GM12891 (cell line): ENCODE measurements at regions not wholly inside any gene's neighbourhood (a gene's known extent, or its start where the extent isn't known, plus 50 kb on each side); places are given as distances from the start of the nearest gene placed in this dataset.

Source experiments
- DNase-seq: peaks from one replicate; pipeline ENCODE4 v3.0.0; 2011; ENCODE audit warnings: low spot score; ENCODE audit not compliant: insufficient read length
- FAIRE-seq: peaks from 2 replicates; lab custom pipeline; 2011; peaks lifted over from hg19 to GRCh38; lab: Jason Lieb, UNC
- PAX5 ChIP-seq: IDR thresholded peaks from 2 replicates; pipeline ENCODE4 v1.6.1; 2011; ENCODE audit warnings: low read length, moderate library complexity, mild to moderate bottlenecking; ENCODE audit not compliant: insufficient read depth, severe bottlenecking
- POLR2A ChIP-seq: IDR thresholded peaks from 2 replicates; pipeline ENCODE4 v1.6.1; 2011; ENCODE audit warnings: low read depth, low read length, control low read depth
- POLR2AphosphoS5 ChIP-seq: IDR thresholded peaks from 2 replicates; pipeline ENCODE4 v1.6.1; 2011; ENCODE audit warnings: low read depth, low read length, control low read depth
- POU2F2 ChIP-seq: IDR thresholded peaks from 2 replicates; pipeline ENCODE4 v1.6.1; 2011; ENCODE audit warnings: low read depth, mild to moderate bottlenecking, control low read depth, low read length, moderate library complexity
- SPI1 ChIP-seq: IDR thresholded peaks from 2 replicates; pipeline ENCODE4 v1.6.1; 2011; ENCODE audit warnings: low read depth, low read length, control low read depth
- TAF1 ChIP-seq: IDR thresholded peaks from 2 replicates; pipeline ENCODE4 v1.6.1; 2011; ENCODE audit warnings: low read depth, low read length, control low read depth

GRCh38 chr10:43880160-43880559, 231.5 kb upstream of the ZNF32 start:
- FAIRE-seq (no peak), DNase-seq (no peak)
- TF ChIP-seq POLR2AphosphoS5 = no peak
- no peak for TF ChIP-seq POLR2A
- TF ChIP-seq POU2F2 = no peak
- no peak for TF ChIP-seq SPI1
- no peak for TF ChIP-seq PAX5
- no peak for TF ChIP-seq TAF1

- no peak for TF ChIP-seq SPI1
- no peak for TF ChIP-seq PAX5
- TF ChIP-seq POLR2A = no peak
- no peak for TF ChIP-seq POLR2AphosphoS5
- TF ChIP-seq POU2F2 = no peak
- no peak for TF ChIP-seq TAF1
- DNase-seq = no peak
- no peak for FAIRE-seq
Measured at GRCh38 chr10:43879742-43880141, 231.1 kb upstream of the ZNF32 start.

- no peak for DNase-seq
- FAIRE-seq = no peak
- TF ChIP-seq PAX5 = no peak
- TF ChIP-seq SPI1 = no peak
- TF ChIP-seq POLR2A = no peak
- no peak for TF ChIP-seq POU2F2
- TF ChIP-seq TAF1 = no peak
- no peak for TF ChIP-seq POLR2AphosphoS5
Measured at GRCh38 chr10:43879162-43879561, 230.5 kb upstream of the ZNF32 start.

GRCh38 chr10:43878386-43878785, 229.7 kb upstream of the ZNF32 start:
- no peak for TF ChIP-seq POU2F2
- no peak for TF ChIP-seq SPI1
- no peak for TF ChIP-seq PAX5
- TF ChIP-seq POLR2AphosphoS5 = no peak
- TF ChIP-seq TAF1 = no peak
- no peak for TF ChIP-seq POLR2A
- FAIRE-seq (no peak), DNase-seq (no peak)

- DNase-seq (no peak), FAIRE-seq (no peak)
- TF ChIP-seq TAF1 = no peak
- no peak for TF ChIP-seq PAX5
- no peak for TF ChIP-seq POLR2AphosphoS5
- TF ChIP-seq POU2F2 = no peak
- TF ChIP-seq SPI1 = no peak
Measured at GRCh38 chr10:43876976-43877375, 228.3 kb upstream of the ZNF32 start.

- FAIRE-seq (no peak), DNase-seq (no peak)
Measured at GRCh38 chr10:43874984-43875383, 226.3 kb upstream of the ZNF32 start.

GRCh38 chr10:43873717-43874116, 225.0 kb upstream of the ZNF32 start:
- no peak for FAIRE-seq
- TF ChIP-seq SPI1 = no peak
- no peak for TF ChIP-seq POLR2AphosphoS5
- no peak for TF ChIP-seq PAX5
- no peak for TF ChIP-seq POLR2A
- TF ChIP-seq TAF1 = no peak
- no peak for TF ChIP-seq POU2F2

More at GRCh38 chr10:43874984-43875383, 226.3 kb upstream of the ZNF32 start:
- TF ChIP-seq SPI1 = no peak
- TF ChIP-seq POU2F2 = no peak
- TF ChIP-seq PAX5 = no peak
- no peak for TF ChIP-seq POLR2AphosphoS5
- TF ChIP-seq POLR2A = no peak
- TF ChIP-seq TAF1 = no peak

GRCh38 chr10:43872644-43873043, 224.0 kb upstream of the ZNF32 start:
- TF ChIP-seq TAF1 (no peak), SPI1 (no peak), POLR2A (no peak), POU2F2 (no peak), PAX5 (no peak), POLR2AphosphoS5 (no peak)
- DNase-seq = no peak
- no peak for FAIRE-seq

More at GRCh38 chr10:43873717-43874116, 225.0 kb upstream of the ZNF32 start:
- no peak for DNase-seq

- DNase-seq (no peak), FAIRE-seq (no peak)
- no peak for TF ChIP-seq TAF1
- TF ChIP-seq SPI1 = no peak
- TF ChIP-seq POU2F2 = no peak
- no peak for TF ChIP-seq POLR2AphosphoS5
- no peak for TF ChIP-seq POLR2A
Measured at GRCh38 chr10:43871545-43871944, 222.9 kb upstream of the ZNF32 start.

- no peak for TF ChIP-seq TAF1
- TF ChIP-seq POU2F2 = no peak
- TF ChIP-seq SPI1 = no peak
- TF ChIP-seq PAX5 = no peak
- no peak for TF ChIP-seq POLR2AphosphoS5
- TF ChIP-seq POLR2A = no peak
- DNase-seq (no peak), FAIRE-seq (no peak)
Measured at GRCh38 chr10:43870968-43871439, 222.3 kb upstream of the ZNF32 start.

GRCh38 chr10:43869669-43870322, 221.1 kb upstream of the ZNF32 start:
- no peak for FAIRE-seq
- no peak for DNase-seq
- TF ChIP-seq POU2F2 (no peak), SPI1 (no peak), TAF1 (no peak), POLR2A (no peak), PAX5 (no peak), POLR2AphosphoS5 (no peak)
